H1 (cell line): ENCODE measurements at regions not wholly inside any gene's neighbourhood (a gene's known extent, or its start where the extent isn't known, plus 50 kb on each side); places are given as distances from the start of the nearest gene placed in this dataset.

ENCODE experiments used
- CREB1 ChIP-seq: IDR thresholded peaks from 2 replicates; pipeline ENCODE4 v1.6.1; 2012; ENCODE audit warnings: inconsistent platforms
- CTCF ChIP-seq, 3 experiments: IDR thresholded peaks; 1 replicate in 2 of 3; 2 replicates in 1 of 3; pipeline versions ENCODE4 v1.5.1 to v1.6.1; 2011; ENCODE audit warnings: low read length in 3 of 3, mild to moderate bottlenecking in 3 of 3, inconsistent platforms in 2 of 3, low read depth in 1 of 3, moderate library complexity in 1 of 3; ENCODE audit not compliant: insufficient read depth in 1 of 3; ENCODE audit errors: control extremely low read depth in 1 of 3
- EP300 ChIP-seq, 2 experiments: IDR thresholded peaks; 1 replicate in 1 of 2; 2 replicates in 1 of 2; pipeline ENCODE4 v1.6.1; 2011 to 2012; ENCODE audit warnings: low read depth in 2 of 2, low read length in 2 of 2, mild to moderate bottlenecking in 2 of 2, borderline replicate concordance in 1 of 2, inconsistent platforms in 1 of 2, moderate library complexity in 1 of 2
- GABPA ChIP-seq: IDR thresholded peaks from 2 replicates; pipeline ENCODE4 v1.6.1; 2011; ENCODE audit warnings: mild to moderate bottlenecking, low read length, moderate library complexity, borderline replicate concordance; ENCODE audit not compliant: insufficient read depth
- POLR2A ChIP-seq, 2 experiments: IDR thresholded peaks; 1 replicate in 1 of 2; 2 replicates in 1 of 2; pipeline ENCODE4 v1.6.1; 2011; ENCODE audit warnings: low read depth in 2 of 2, low read length in 2 of 2, mild to moderate bottlenecking in 2 of 2; ENCODE audit errors: control extremely low read depth in 1 of 2
- SUZ12 ChIP-seq: fragments of 200-600 bp; sonication (generic); IDR thresholded peaks from 2 replicates; pipeline ENCODE4 v1.6.1; 2012; ENCODE audit warnings: mild to moderate bottlenecking, inconsistent platforms, low read length, moderate library complexity, mixed read lengths
- TF ChIP-seq, protein P1 (sequence below): IDR thresholded peaks from 2 replicates; pipeline ENCODE4 v1.6.1; 2012; ENCODE audit warnings: inconsistent platforms

DNA sequence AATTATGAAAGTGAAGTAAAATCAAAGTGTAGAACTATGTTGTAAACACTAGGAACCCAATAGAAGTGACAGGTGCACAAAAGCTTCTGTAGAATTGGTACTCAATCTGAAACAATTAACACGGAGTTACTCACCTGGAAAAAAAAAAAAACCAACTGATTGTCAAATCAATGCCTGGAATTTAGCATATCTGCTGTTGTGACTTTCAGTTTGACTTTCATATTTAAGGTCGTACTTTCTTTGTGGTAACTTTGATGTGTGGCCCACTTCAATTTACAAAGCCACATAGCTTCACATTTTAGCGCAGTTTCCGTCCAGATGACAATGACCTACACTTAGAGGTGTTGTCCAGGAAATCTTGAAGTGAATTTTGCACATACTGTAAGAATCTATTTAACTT is 1124.9 kb downstream of the STIM2 start:
- TF ChIP-seq POLR2A (IDR thresholded peaks at IDR 0.05; ENCODE audit: control extremely low read depth in 1 of 2, low read depth in 2 of 2, low read length in 2 of 2), result no peak
- no peak for TF ChIP-seq CTCF (IDR thresholded peaks at IDR 0.05; ENCODE audit: control extremely low read depth in 1 of 3, insufficient read depth in 1 of 3, low read depth in 1 of 3, low read length in 3 of 3)
- no peak for TF ChIP-seq EP300 (IDR thresholded peaks at IDR 0.05; ENCODE audit: borderline replicate concordance in 1 of 2, low read depth in 2 of 2, low read length in 2 of 2)
- TF ChIP-seq, protein P1, sequence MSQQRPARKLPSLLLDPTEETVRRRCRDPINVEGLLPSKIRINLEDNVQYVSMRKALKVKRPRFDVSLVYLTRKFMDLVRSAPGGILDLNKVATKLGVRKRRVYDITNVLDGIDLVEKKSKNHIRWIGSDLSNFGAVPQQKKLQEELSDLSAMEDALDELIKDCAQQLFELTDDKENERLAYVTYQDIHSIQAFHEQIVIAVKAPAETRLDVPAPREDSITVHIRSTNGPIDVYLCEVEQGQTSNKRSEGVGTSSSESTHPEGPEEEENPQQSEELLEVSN, result no peak
- no peak for TF ChIP-seq CREB1
- no peak for TF ChIP-seq SUZ12
- no peak for TF ChIP-seq GABPA
